ENCODE measurements at regions not wholly inside any gene's neighbourhood (a gene's known extent, or its start where the extent isn't known, plus 50 kb on each side); places are given as distances from the start of the nearest gene placed in this dataset.

DNA sequence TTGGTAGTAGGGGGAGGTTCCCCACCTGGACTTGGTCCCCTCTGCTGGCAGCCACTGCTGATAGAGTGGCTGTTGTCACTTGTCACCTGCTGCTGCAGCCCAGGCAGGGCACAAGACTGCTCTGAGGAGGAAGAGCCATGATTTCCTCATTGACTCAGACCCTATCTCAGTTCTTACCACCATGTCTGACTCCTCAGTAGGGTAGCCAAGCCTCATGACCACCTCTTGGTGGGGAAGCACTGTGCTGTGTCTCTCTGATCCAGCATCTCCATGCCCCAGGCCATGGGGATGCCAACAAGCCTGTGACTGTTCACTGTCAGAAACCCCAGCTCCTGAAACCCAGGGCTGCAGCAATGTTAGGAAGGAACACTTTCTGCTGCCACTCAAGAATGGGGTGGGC is 173.0 kb downstream of the WSCD1 start:
- Histone ChIP-seq H3K4me3 (ENCODE audit: low read length) (no peak overlapping the region), H3K4me1 (ENCODE audit: insufficient read depth, low read length) (no peaks in the 10 kb centered on the region), H3K9me3 (ENCODE audit: low read length) (no peaks in the 10 kb centered on the region), H3K27me3 (ENCODE audit: insufficient read depth, low read length) (no peaks in the 10 kb centered on the region), H2AFZ (ENCODE audit: low read depth, low read length) (no peak overlapping the region), H3K36me3 (ENCODE audit: insufficient read depth, low read length) (no peaks in the 10 kb centered on the region)

GRCh38 chr17:6241996-6242395 is 171.8 kb downstream of the WSCD1 start:
- Histone ChIP-seq H3K27me3 (ENCODE audit: insufficient read depth, low read length) (no peaks in the 10 kb centered on the region), H3K4me3 (ENCODE audit: low read length) (no peak overlapping the region), H3K36me3 (ENCODE audit: insufficient read depth, low read length) (no peaks in the 10 kb centered on the region), H2AFZ (ENCODE audit: low read depth, low read length) (no peak overlapping the region), H3K9me3 (ENCODE audit: low read length) (no peaks in the 10 kb centered on the region), H3K4me1 (ENCODE audit: insufficient read depth, low read length) (no peaks in the 10 kb centered on the region)

DNA sequence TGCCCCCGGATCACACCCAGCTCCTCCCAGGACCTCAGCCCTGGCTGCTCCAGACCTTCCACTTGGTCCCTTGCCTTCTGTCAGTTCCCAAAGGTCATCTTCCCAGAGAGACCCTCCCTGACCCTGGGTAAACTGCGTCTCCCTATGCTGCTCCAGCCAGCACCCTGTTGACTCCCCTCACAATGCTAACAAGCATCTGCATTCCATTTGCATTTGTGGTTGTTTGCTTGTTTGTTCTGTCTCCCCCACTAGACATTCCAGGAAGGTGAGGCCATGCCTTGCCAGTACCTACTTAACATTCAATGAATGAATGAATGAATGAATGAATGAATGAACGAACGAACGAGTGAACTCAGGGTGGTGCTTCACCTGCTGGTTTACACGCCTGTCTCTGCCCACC is 171.2 kb downstream of the WSCD1 start:
- Histone ChIP-seq H3K27me3 (ENCODE audit: insufficient read depth, low read length) (no peaks in the 10 kb centered on the region), H3K4me3 (ENCODE audit: low read length) (no peak overlapping the region), H3K36me3 (ENCODE audit: insufficient read depth, low read length) (no peaks in the 10 kb centered on the region), H3K9me3 (ENCODE audit: low read length) (no peaks in the 10 kb centered on the region), H3K4me1 (ENCODE audit: insufficient read depth, low read length) (no peaks in the 10 kb centered on the region), H2AFZ (ENCODE audit: low read depth, low read length) (no peak overlapping the region)

DNA sequence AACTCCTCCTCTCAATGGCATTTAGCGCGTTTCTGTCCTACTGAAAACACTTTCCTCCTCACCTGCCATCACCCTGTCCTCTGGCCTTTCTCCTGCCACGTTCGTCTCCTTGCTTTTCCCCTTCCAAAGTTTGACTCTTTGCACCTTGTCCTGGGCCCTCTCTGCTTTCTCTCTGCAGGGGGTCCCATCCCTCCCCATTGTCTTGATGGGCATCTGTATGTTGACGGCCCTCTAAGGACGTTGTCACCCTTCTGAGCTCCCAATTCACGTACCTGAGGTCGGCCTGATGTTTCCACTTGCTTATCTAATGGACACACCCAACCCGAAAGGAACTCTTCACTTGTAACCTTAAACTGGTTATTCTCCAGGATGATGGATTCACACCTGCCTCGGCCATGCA is 170.4 kb downstream of the WSCD1 start:
- Histone ChIP-seq H3K4me3 (ENCODE audit: low read length) (no peak overlapping the region), H3K4me1 (ENCODE audit: insufficient read depth, low read length) (no peaks in the 10 kb centered on the region), H3K36me3 (ENCODE audit: insufficient read depth, low read length) (no peaks in the 10 kb centered on the region), H2AFZ (ENCODE audit: low read depth, low read length) (no peak overlapping the region), H3K27me3 (ENCODE audit: insufficient read depth, low read length) (no peaks in the 10 kb centered on the region), H3K9me3 (ENCODE audit: low read length) (no peaks in the 10 kb centered on the region)

- Histone ChIP-seq H3K4me1 (ENCODE audit: insufficient read depth, low read length) (no peaks in the 10 kb centered on the region), H3K27me3 (ENCODE audit: insufficient read depth, low read length) (no peaks in the 10 kb centered on the region), H3K4me3 (ENCODE audit: low read length) (no peak overlapping the region), H3K36me3 (ENCODE audit: insufficient read depth, low read length) (no peaks in the 10 kb centered on the region), H2AFZ (ENCODE audit: low read depth, low read length) (no peak overlapping the region), H3K9me3 (ENCODE audit: low read length) (no peaks in the 10 kb centered on the region)
These were observed 169.8 kb downstream of the WSCD1 start for GRCh38 chr17:6240001-6240400.

DNA sequence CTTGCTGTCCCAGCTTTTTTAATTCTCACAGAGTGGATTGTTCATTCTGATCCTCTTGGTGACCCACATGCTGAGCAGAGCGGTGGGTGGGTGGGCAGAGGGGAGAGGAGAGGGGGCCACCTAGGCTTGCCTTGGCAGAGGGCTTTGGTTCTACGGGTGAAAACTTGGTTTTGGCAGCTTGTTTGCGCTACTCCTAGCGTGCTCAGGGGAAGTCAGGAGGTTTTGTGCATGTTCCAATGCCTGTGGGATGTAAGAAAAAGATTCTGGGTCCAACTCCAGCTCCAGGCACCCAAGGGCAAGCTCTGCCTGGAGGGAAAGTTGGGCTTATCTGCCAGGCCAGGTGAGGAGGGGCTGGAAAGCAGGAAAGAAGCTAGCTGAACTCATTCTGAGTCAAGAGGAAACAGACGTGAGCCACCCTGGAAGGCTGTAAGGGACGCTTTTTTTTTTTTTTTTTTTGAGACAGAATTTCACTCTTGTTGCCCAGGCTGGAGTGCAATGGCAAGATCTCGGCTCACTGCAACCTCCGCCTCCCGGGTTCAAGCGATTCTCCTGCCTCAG is 169.1 kb downstream of the WSCD1 start:
- Histone ChIP-seq H3K4me1 (ENCODE audit: insufficient read depth, low read length) (no peaks in the 10 kb centered on the region), H3K9me3 (ENCODE audit: low read length) (no peaks in the 10 kb centered on the region), H3K36me3 (ENCODE audit: insufficient read depth, low read length) (no peaks in the 10 kb centered on the region), H2AFZ (ENCODE audit: low read depth, low read length) (no peak overlapping the region), H3K4me3 (ENCODE audit: low read length) (no peak overlapping the region), H3K27me3 (ENCODE audit: insufficient read depth, low read length) (no peaks in the 10 kb centered on the region)

GRCh38 chr17:6233856-6234255 is 163.7 kb downstream of the WSCD1 start:
- Histone ChIP-seq H3K4me3 (ENCODE audit: low read length) (no peak overlapping the region), H3K36me3 (ENCODE audit: insufficient read depth, low read length) (no peaks in the 10 kb centered on the region), H3K27me3 (ENCODE audit: insufficient read depth, low read length) (no peaks in the 10 kb centered on the region), H2AFZ (ENCODE audit: low read depth, low read length) (no peak overlapping the region), H3K4me1 (ENCODE audit: insufficient read depth, low read length) (no peaks in the 10 kb centered on the region), H3K9me3 (ENCODE audit: low read length) (no peaks in the 10 kb centered on the region)

GRCh38 chr17:6233339-6233738 is 163.2 kb downstream of the WSCD1 start:
- no peaks in the 10 kb centered on the region for H3K27me3 ChIP-seq (ENCODE audit: insufficient read depth, low read length)
- no peaks in the 10 kb centered on the region for H3K4me1 ChIP-seq (ENCODE audit: insufficient read depth, low read length)
- no peak overlapping the region for H3K4me3 ChIP-seq (ENCODE audit: low read length)
- no peaks in the 10 kb centered on the region for H3K36me3 ChIP-seq (ENCODE audit: insufficient read depth, low read length)
- no peaks in the 10 kb centered on the region for H3K9me3 ChIP-seq (ENCODE audit: low read length)
- H2AFZ ChIP-seq (ENCODE audit: low read depth, low read length): no peak overlapping the region

- H3K4me1 ChIP-seq (ENCODE audit: insufficient read depth, low read length): no peaks in the 10 kb centered on the region
- no peaks in the 10 kb centered on the region for H3K9me3 ChIP-seq (ENCODE audit: low read length)
- H2AFZ ChIP-seq (ENCODE audit: low read depth, low read length): no peak overlapping the region
- H3K4me3 ChIP-seq (ENCODE audit: low read length): no peak overlapping the region
- H3K27me3 ChIP-seq (ENCODE audit: insufficient read depth, low read length): no peaks in the 10 kb centered on the region
- no peaks in the 10 kb centered on the region for H3K36me3 ChIP-seq (ENCODE audit: insufficient read depth, low read length)
These were observed 162.5 kb downstream of the WSCD1 start for GRCh38 chr17:6232732-6233101.

DNA sequence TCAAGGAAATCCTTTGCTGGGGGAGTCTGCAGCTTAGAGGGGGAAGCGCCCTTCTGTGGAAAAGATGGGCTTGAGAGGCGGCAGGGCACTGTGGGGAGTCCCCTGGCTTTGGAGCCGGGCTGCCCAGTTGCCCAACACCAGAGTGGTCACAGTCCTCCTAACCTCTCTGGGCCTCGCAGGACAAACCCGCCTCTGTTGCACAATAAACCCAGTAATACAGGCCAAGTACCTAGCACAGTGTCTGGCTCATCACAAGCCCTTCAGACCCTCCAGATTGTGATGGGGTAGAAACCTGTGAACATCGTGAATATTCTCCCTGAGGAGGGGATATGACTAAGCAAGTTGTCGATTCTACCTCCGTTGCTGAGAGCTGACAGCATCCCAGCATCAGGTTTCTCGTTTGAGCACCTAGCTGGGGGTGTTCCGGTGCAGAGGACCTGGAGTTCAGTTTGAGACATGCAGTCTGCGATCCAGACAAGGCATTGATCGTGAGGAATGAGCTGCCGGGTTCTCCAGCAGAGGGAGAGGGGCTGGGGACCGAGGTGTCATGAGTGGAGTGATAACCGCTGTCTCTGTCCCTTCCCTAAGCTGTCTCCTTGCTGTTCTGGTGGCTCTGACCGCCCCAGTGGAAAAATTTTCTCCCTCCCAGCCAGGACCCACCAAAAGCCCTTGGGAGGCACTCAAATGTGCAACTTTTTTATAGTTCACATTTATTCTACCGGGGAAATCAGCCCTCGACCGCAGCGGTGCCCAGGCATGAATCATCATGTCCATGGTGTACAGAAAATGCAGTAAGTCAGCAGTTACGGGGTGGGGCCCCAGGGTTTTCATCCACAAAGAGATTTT is 161.9 kb downstream of the WSCD1 start:
- Histone ChIP-seq H2AFZ (ENCODE audit: low read depth, low read length) (no peak overlapping the region), H3K4me1 (ENCODE audit: insufficient read depth, low read length) (no peaks in the 10 kb centered on the region), H3K9me3 (ENCODE audit: low read length) (no peaks in the 10 kb centered on the region), H3K36me3 (ENCODE audit: insufficient read depth, low read length) (no peaks in the 10 kb centered on the region), H3K4me3 (ENCODE audit: low read length) (no peak overlapping the region), H3K27me3 (ENCODE audit: insufficient read depth, low read length) (no peaks in the 10 kb centered on the region)

GRCh38 chr17:6231465-6231864 is 161.3 kb downstream of the WSCD1 start:
- Histone ChIP-seq H3K36me3 (ENCODE audit: insufficient read depth, low read length) (no peaks in the 10 kb centered on the region), H2AFZ (ENCODE audit: low read depth, low read length) (no peak overlapping the region), H3K27me3 (ENCODE audit: insufficient read depth, low read length) (no peaks in the 10 kb centered on the region), H3K4me3 (ENCODE audit: low read length) (no peak overlapping the region), H3K9me3 (ENCODE audit: low read length) (no peaks in the 10 kb centered on the region), H3K4me1 (ENCODE audit: insufficient read depth, low read length) (no peaks in the 10 kb centered on the region)

GRCh38 chr17:6218333-6218732 is 148.2 kb downstream of the WSCD1 start:
- Histone ChIP-seq H3K4me3 (ENCODE audit: low read length) (no peak overlapping the region), H3K9me3 (ENCODE audit: low read length) (peaks cover 3% of the 10 kb centered on the region), H3K36me3 (ENCODE audit: insufficient read depth, low read length) (no peaks in the 10 kb centered on the region), H3K27me3 (ENCODE audit: insufficient read depth, low read length) (no peaks in the 10 kb centered on the region), H3K4me1 (ENCODE audit: insufficient read depth, low read length) (no peaks in the 10 kb centered on the region), H2AFZ (ENCODE audit: low read depth, low read length) (no peak overlapping the region)

- Histone ChIP-seq H2AFZ (ENCODE audit: low read depth, low read length) (no peak overlapping the region), H3K36me3 (ENCODE audit: insufficient read depth, low read length) (no peaks in the 10 kb centered on the region), H3K27me3 (ENCODE audit: insufficient read depth, low read length) (no peaks in the 10 kb centered on the region), H3K4me3 (ENCODE audit: low read length) (no peak overlapping the region), H3K9me3 (ENCODE audit: low read length) (no peaks in the 10 kb centered on the region), H3K4me1 (ENCODE audit: insufficient read depth, low read length) (peaks cover 7% of the 10 kb centered on the region)
These were observed 145.2 kb downstream of the WSCD1 start for GRCh38 chr17:6215071-6216035.
